ENCODE measurements at regions not wholly inside any gene's neighbourhood (a gene's known extent, or its start where the extent isn't known, plus 50 kb on each side); places are given as distances from the start of the nearest gene placed in this dataset.

GRCh38 chr21:31398574-31398973, 54.5 kb upstream of the TIAM1 start:
- H3K9me3 ChIP-seq (ENCODE audit: control insufficient read depth, insufficient read depth, low read length): no peaks in the 10 kb centered on the region
- no peaks in the 10 kb centered on the region for H3K4me1 ChIP-seq (ENCODE audit: control insufficient read depth, insufficient read depth, low read length)
- no peak overlapping the region for H3K9ac ChIP-seq (ENCODE audit: low read depth, low read length)
- no peak overlapping the region for H3K4me3 ChIP-seq (ENCODE audit: low read depth, low read length)
- no peaks in the 10 kb centered on the region for H3K36me3 ChIP-seq (ENCODE audit: control insufficient read depth, insufficient read depth, low read length)
- no peaks in the 10 kb centered on the region for H3K27me3 ChIP-seq (ENCODE audit: control insufficient read depth, insufficient read depth, low read length)

- H3K36me3 ChIP-seq (ENCODE audit: control insufficient read depth, insufficient read depth, low read length): no peaks in the 10 kb centered on the region
- no peak overlapping the region for H3K4me3 ChIP-seq (ENCODE audit: low read depth, low read length)
- no peaks in the 10 kb centered on the region for H3K27me3 ChIP-seq (ENCODE audit: control insufficient read depth, insufficient read depth, low read length)
- H3K9ac ChIP-seq (ENCODE audit: low read depth, low read length): no peak overlapping the region
- no peaks in the 10 kb centered on the region for H3K4me1 ChIP-seq (ENCODE audit: control insufficient read depth, insufficient read depth, low read length)
- H3K9me3 ChIP-seq (ENCODE audit: control insufficient read depth, insufficient read depth, low read length): no peaks in the 10 kb centered on the region
Observed at GRCh38 chr21:31397939-31398338, 53.9 kb upstream of the TIAM1 start.

GRCh38 chr21:31397515-31397926, 53.5 kb upstream of the TIAM1 start:
- Histone ChIP-seq H3K4me3 (ENCODE audit: low read depth, low read length) (no peak overlapping the region), H3K36me3 (ENCODE audit: control insufficient read depth, insufficient read depth, low read length) (no peaks in the 10 kb centered on the region), H3K27me3 (ENCODE audit: control insufficient read depth, insufficient read depth, low read length) (no peaks in the 10 kb centered on the region), H3K9ac (ENCODE audit: low read depth, low read length) (no peak overlapping the region), H3K9me3 (ENCODE audit: control insufficient read depth, insufficient read depth, low read length) (no peaks in the 10 kb centered on the region), H3K4me1 (ENCODE audit: control insufficient read depth, insufficient read depth, low read length) (no peaks in the 10 kb centered on the region)

- Histone ChIP-seq H3K36me3 (ENCODE audit: control insufficient read depth, insufficient read depth, low read length) (no peaks in the 10 kb centered on the region), H3K27me3 (ENCODE audit: control insufficient read depth, insufficient read depth, low read length) (no peaks in the 10 kb centered on the region), H3K4me3 (ENCODE audit: low read depth, low read length) (no peak overlapping the region), H3K4me1 (ENCODE audit: control insufficient read depth, insufficient read depth, low read length) (no peaks in the 10 kb centered on the region), H3K9ac (ENCODE audit: low read depth, low read length) (no peak overlapping the region), H3K9me3 (ENCODE audit: control insufficient read depth, insufficient read depth, low read length) (no peaks in the 10 kb centered on the region)
Observed at GRCh38 chr21:31397030-31397429, 53.0 kb upstream of the TIAM1 start.

GRCh38 chr21:31396399-31396798, 52.3 kb upstream of the TIAM1 start:
- H3K9ac ChIP-seq (ENCODE audit: low read depth, low read length): no peak overlapping the region
- H3K9me3 ChIP-seq (ENCODE audit: control insufficient read depth, insufficient read depth, low read length): no peaks in the 10 kb centered on the region
- H3K36me3 ChIP-seq (ENCODE audit: control insufficient read depth, insufficient read depth, low read length): no peaks in the 10 kb centered on the region
- H3K4me3 ChIP-seq (ENCODE audit: low read depth, low read length): no peak overlapping the region
- no peaks in the 10 kb centered on the region for H3K4me1 ChIP-seq (ENCODE audit: control insufficient read depth, insufficient read depth, low read length)
- no peaks in the 10 kb centered on the region for H3K27me3 ChIP-seq (ENCODE audit: control insufficient read depth, insufficient read depth, low read length)

GRCh38 chr21:31395791-31396190, 51.7 kb upstream of the TIAM1 start:
- Histone ChIP-seq H3K36me3 (ENCODE audit: control insufficient read depth, insufficient read depth, low read length) (no peaks in the 10 kb centered on the region), H3K9me3 (ENCODE audit: control insufficient read depth, insufficient read depth, low read length) (no peaks in the 10 kb centered on the region), H3K9ac (ENCODE audit: low read depth, low read length) (no peak overlapping the region), H3K4me3 (ENCODE audit: low read depth, low read length) (no peak overlapping the region), H3K27me3 (ENCODE audit: control insufficient read depth, insufficient read depth, low read length) (no peaks in the 10 kb centered on the region), H3K4me1 (ENCODE audit: control insufficient read depth, insufficient read depth, low read length) (no peaks in the 10 kb centered on the region)

- H3K9ac ChIP-seq (ENCODE audit: low read depth, low read length): no peak overlapping the region
- H3K27me3 ChIP-seq (ENCODE audit: control insufficient read depth, insufficient read depth, low read length): no peaks in the 10 kb centered on the region
- H3K36me3 ChIP-seq (ENCODE audit: control insufficient read depth, insufficient read depth, low read length): no peaks in the 10 kb centered on the region
- no peak overlapping the region for H3K4me3 ChIP-seq (ENCODE audit: low read depth, low read length)
- no peaks in the 10 kb centered on the region for H3K4me1 ChIP-seq (ENCODE audit: control insufficient read depth, insufficient read depth, low read length)
- H3K9me3 ChIP-seq (ENCODE audit: control insufficient read depth, insufficient read depth, low read length): no peaks in the 10 kb centered on the region
Observed at GRCh38 chr21:31395268-31395667, 51.2 kb upstream of the TIAM1 start.

- Histone ChIP-seq H3K36me3 (ENCODE audit: control insufficient read depth, insufficient read depth, low read length) (no peaks in the 10 kb centered on the region), H3K4me1 (ENCODE audit: control insufficient read depth, insufficient read depth, low read length) (no peaks in the 10 kb centered on the region), H3K9me3 (ENCODE audit: control insufficient read depth, insufficient read depth, low read length) (no peaks in the 10 kb centered on the region), H3K27me3 (ENCODE audit: control insufficient read depth, insufficient read depth, low read length) (no peaks in the 10 kb centered on the region), H3K4me3 (ENCODE audit: low read depth, low read length) (no peak overlapping the region), H3K9ac (ENCODE audit: low read depth, low read length) (no peak overlapping the region)
Observed at GRCh38 chr21:31394309-31394708, 50.2 kb upstream of the TIAM1 start.

Measured in iPS-15b (cell line).